ENCODE measurements at regions not wholly inside any gene's neighbourhood (a gene's known extent, or its start where the extent isn't known, plus 50 kb on each side); places are given as distances from the start of the nearest gene placed in this dataset.

- TF ChIP-seq YY1 (IDR thresholded peaks at IDR 0.05; ENCODE audit: insufficient read depth, insufficient read length) (no peak), SUZ12 (IDR thresholded peaks at IDR 0.05; ENCODE audit: extremely low read depth, insufficient read depth, insufficient read length) (no peak), ZNF274 (IDR thresholded peaks at IDR 0.05; ENCODE audit: low read depth, low read length) (no peak)
Measured at GRCh38 chr12:4034921-4035320, 161.7 kb upstream of the PARP11 start.
